ENCODE measurements at regions not wholly inside any gene's neighbourhood (a gene's known extent, or its start where the extent isn't known, plus 50 kb on each side); places are given as distances from the start of the nearest gene placed in this dataset.
A peak's percentile ranks its signal among the peaks of the same experiment; 100 is the strongest.
"Not testable (repeated sequence)": the region's sequence is repeated elsewhere in the genome, so short reads cannot be mapped to it uniquely, and the experiment has no call there.

DNA sequence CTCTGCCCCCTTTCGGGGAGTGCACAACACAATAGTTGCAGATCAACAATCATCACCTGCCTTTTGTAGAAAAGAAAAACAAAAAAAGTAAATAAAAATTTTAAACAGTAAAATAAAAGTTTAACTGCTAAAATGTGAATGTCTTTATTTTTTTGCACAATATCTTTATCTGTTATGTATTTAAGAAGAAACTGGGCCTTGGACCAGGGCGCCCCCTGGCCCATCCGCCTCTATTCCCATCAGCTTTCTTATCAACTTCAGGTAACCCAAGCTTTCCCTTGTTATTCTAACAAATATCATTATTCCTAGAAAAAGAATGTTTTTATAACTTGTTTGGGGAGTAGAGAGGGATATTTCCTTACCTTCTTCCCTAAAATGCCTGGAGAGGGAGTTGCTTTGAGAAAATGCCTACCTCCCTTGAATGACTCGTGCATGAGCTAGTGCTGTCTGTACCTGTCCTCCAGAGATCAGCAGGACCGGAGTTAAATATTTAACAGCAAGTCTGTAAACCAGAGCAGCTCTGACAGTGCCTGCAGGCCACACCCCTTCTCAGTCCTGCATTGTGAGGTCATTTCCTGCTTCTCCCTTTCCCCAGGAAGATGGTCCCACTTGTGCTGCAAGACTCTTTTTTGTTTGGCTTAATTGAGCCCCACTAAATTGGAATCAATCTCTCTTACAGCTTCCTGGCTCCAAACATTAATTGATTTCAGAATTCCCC is 192.8 kb upstream of the RGS6 start:
- no peak for DNase-seq (ENCODE audit: low read depth in 2 of 2)

DNA sequence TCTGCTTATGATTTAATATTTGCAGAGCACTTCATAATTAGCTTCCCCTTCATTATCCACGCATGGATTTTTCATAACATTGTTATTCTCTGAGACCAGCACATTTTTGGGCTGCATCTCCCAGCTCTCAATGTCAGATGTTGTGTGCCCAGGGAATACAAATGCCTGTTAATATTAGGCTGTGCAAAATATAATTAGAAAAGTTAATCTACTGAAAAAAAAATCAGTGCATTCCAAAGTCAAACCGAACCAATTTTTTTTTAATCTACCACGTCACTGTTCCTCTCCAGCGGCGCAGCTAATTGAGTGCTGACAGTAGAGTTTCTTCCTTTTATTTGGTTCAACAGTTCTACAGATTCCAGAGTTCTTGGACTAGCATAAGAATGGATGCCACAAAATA is 191.0 kb upstream of the RGS6 start:
- no peak for DNase-seq (ENCODE audit: low read depth in 2 of 2)

GRCh38 chr14:71742485-71742884 is 189.7 kb upstream of the RGS6 start:
- DNase-seq (ENCODE audit: low read depth in 2 of 2), result no peak

DNA sequence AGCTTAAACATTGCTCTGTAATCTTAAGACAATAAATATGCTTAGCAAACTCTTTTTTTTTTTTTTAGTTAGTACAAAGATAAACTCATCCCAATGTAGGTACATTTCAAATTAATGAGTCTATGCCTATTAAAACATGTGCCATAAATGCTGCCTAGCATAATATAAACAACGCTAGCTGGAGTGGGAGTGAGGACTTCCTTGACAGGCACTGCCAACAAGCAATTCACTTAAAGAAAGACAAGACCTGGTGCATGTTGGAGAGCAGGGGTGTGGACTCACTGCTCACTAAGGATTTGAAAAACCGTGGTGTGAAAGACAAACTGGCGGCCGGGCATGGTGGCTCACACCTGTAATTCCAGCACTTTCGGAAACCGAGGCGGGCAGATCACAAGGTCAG is 187.2 kb upstream of the RGS6 start:
- no peak for DNase-seq (ENCODE audit: low read depth in 2 of 2)

DNA sequence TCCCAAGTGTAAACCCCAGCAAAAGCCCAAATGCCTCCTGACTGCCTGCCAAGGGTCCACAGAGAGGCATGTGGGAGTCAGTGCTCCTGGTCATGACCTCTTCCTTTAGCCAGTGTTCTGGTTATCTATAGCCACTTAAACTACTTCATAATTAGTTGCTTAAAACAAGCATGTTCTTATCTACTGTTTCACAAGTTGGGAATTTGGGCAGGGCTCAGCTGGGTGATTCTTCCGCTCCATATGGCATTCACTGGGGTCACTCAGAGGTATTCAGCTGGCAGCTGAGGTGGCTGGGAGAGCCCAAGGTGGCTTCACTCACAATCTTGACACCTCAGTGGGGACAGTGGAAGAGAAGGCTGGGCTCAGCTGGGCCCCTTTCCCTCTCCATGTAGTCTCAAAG is 184.0 kb upstream of the RGS6 start:
- DNase-seq (ENCODE audit: low read depth in 2 of 2), result no peak

- DNase-seq (ENCODE audit: low read depth in 2 of 2), result no peak
Measured at GRCh38 chr14:71749613-71750238, 182.5 kb upstream of the RGS6 start.

DNA sequence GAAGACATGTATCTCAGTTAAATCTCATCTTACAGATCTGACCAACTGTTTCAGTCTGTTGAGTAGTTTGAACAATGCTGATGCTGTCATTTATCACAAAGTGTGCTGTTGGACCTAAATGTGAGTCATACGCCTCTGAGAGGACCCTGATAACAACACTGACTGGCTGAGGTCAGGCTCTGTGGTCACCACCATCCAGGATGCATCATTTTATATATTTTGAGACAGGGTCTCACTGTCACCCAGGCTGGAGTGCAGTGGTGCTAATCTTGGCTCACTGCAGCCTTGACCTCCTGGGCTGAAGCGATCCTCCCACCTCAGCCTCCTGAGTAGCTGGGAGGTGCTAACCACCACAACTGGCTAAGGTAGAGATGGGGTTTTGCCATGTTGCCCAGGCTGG is 181.0 kb upstream of the RGS6 start:
- DNase-seq (ENCODE audit: low read depth in 2 of 2), result no peak

GRCh38 chr14:71752111-71752738 is 180.0 kb upstream of the RGS6 start:
- no peak for DNase-seq (ENCODE audit: low read depth in 2 of 2)

DNA sequence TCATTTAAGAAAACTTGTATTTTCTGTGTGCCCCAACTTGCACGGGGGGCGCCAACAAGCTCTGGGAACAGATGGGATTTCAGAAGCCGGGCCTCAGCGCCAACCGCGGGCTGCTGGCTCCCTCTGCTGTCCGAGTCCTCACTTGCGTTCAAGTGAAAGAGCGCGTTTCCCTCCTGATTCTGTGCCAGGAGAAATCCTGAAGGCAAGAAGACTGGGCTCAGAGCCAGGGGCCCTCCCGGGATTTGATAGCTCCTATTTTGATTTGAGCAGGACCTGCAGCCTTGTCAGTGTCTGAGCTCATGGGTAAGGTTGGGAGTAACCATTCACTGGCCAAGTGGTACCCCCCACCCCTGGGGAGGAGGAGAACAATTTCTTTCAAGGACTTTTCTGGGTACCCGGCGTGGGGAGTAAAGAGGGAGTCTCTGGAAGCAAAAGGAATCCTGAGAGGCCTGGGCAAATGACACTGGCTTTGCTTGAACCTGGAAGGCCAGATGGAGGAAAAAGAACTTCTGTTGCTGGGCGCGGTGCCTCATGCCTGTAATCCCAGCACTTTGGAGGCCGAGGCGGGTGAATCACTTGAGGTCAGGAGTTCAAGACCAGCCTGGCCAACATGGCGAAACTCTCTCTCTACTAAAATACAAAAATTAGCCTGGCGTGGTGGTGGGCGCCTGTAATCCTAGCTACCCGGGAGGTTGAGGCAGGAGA is 179.0 kb upstream of the RGS6 start:
- peak; percentile 40 to 58 for DNase-seq (ENCODE audit: low read depth in 2 of 2)

GRCh38 chr14:71753976-71754375 is 178.3 kb upstream of the RGS6 start:
- no peak for DNase-seq (ENCODE audit: low read depth in 2 of 2)

- no peak for DNase-seq (ENCODE audit: low read depth in 2 of 2)
Measured at GRCh38 chr14:71754422-71755095, 177.7 kb upstream of the RGS6 start.

DNA sequence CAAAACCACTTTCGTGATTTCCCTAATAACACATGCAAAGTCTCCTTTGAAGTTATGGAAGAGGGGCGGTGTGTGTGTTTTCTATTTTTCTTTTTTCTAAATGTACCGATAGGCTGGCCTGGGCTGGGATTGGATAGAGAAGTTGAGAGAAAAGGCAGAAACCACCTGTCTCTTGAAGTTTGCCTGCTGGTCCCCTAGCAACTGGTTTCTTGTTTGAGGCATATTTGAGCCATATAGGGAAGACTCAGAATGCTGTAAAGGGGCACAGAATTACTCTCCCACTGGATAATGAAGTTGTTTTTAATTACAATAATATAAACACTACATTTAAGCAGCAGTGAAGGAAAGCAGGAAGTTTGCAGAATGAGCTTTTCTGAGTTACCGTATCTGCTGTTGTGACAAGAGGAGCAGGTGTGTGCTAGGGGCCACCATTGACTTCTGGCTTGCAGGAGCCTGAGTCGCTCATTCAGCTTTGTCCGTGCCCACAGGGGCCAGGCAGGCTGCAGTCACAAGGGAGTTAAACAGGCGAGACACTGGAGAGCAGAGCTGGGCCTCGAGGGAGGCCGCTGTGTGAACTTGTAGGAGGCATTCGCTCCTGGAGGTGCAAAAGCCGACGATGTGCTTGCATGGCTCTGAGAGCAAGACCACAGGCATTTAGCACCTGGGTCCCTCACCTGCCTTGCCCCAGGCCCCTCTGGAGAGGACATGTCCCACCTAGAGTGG is 173.8 kb upstream of the RGS6 start:
- DNase-seq (ENCODE audit: low read depth in 2 of 2), result no peak

GRCh38 chr14:71762575-71762974 is 169.7 kb upstream of the RGS6 start:
- no peak for DNase-seq (ENCODE audit: low read depth in 2 of 2)

- no peak for DNase-seq (ENCODE audit: low read depth in 2 of 2)
Measured at GRCh38 chr14:71764701-71765382, 167.4 kb upstream of the RGS6 start.

- DNase-seq (ENCODE audit: low read depth in 2 of 2), result no peak
Measured at GRCh38 chr14:71765505-71765904, 166.7 kb upstream of the RGS6 start.

GRCh38 chr14:71770431-71770830 is 161.8 kb upstream of the RGS6 start:
- DNase-seq (ENCODE audit: low read depth in 2 of 2), result no peak

DNA sequence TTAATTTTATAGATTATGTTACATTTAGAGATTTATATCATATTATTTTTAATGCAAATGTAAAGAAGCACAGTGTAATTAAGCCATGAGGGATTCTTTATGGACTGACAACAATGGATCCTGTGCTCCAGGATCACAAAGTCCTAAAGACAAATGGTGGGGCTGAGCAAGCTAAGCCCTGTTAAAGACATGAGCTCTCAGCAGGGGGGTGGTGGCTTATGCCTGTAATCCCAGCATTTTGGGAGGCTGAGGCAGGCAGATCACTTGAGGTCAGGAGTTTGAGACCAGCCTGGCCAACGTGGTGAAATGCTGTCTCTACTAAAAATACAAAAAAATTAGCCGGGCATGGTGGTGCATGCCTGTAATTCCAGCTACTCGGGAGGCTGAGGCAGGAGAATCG is 160.8 kb upstream of the RGS6 start:
- DNase-seq (ENCODE audit: low read depth in 2 of 2), result not testable (repeated sequence)

DNA sequence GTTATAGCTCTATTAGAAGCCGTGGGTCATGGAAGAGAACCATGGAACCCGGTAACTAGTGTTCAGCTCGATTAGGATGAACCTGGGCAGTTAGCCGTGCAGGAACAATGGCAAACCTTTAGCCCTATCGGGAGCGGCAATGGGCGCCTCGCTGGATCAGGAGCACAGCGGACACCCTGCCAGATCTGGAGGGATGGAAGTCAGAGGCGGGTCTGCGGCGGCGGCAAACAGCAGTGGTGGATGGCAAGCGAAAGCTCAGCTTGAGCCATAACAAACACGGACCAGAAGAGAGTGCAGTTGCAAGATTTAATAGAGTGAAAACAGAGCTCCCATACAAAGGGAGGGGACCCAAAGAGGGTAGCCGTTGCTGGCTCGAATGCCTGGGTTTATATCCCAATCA is 160.2 kb upstream of the RGS6 start:
- not testable (repeated sequence) for DNase-seq (ENCODE audit: low read depth in 2 of 2)

DNA sequence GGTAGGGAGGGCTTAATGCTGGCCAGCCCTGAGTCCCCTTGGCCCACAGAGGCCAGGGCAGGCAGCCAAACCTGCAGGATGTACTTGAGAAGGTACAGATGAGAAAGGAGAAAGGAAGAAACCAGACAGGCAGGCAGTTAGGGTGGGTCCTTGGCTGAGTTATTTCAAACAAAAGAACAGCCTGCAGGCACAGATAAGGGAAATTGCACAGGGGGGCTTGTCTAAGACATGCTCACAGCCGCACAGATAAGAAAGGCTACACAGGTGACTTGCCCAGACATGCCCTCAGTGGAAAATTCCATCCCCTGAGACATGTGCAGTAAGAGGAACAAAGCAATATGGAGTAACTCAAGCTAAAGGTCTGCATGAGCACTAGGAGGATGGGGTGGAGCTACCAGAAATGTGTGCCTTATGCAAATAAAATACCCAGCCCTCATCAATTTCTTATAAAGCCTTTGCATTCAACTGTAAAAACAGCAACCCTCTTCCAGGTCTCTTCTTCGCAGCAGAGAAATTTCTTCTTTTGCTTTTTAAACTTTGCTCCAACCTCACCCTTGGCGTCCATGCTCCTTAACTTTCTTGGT is 158.2 kb upstream of the RGS6 start:
- DNase-seq (ENCODE audit: low read depth in 2 of 2), result no peak
